GM12864 (cell line): ENCODE measurements at regions not wholly inside any gene's neighbourhood (a gene's known extent, or its start where the extent isn't known, plus 50 kb on each side); places are given as distances from the start of the nearest gene placed in this dataset.

ENCODE experiments used
- DNase-seq: peaks from one replicate; pipeline ENCODE4 v3.0.0-alpha.2; 2011; ENCODE audit warnings: low read depth
- H3K4me3 ChIP-seq: 2 replicates; pipeline ENCODE4 v1.5.1; 2011; ENCODE audit warnings: mild to moderate bottlenecking, low read depth, low read length, control low read depth
- TF ChIP-seq, protein P1 (sequence below): IDR thresholded peaks from 2 replicates; pipeline ENCODE4 v1.5.1; 2011; ENCODE audit warnings: low read depth, mild to moderate bottlenecking, moderate library complexity, low read length, control low read depth, inconsistent platforms; ENCODE audit errors: missing control alignments

DNA sequence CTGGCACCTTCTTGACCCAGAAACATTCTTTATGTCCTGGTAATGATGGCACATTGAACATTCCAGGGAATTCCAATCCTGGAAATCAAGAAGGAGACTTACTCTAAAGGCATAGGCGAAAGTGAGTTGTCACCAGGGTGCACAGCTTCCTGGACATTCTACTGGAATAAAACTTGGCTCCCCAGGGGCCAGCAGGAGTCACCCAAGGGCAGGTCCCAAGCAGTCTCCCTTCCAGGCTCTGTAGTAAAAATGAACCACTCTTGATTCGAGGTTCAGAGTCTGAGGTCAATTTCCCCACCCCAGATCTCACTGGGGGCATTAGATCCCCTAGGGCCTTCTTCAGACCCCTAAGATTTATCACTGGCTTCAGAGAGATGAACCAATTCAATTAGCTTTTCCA is 338.7 kb upstream of the GATB start:
- TF ChIP-seq, protein P1, sequence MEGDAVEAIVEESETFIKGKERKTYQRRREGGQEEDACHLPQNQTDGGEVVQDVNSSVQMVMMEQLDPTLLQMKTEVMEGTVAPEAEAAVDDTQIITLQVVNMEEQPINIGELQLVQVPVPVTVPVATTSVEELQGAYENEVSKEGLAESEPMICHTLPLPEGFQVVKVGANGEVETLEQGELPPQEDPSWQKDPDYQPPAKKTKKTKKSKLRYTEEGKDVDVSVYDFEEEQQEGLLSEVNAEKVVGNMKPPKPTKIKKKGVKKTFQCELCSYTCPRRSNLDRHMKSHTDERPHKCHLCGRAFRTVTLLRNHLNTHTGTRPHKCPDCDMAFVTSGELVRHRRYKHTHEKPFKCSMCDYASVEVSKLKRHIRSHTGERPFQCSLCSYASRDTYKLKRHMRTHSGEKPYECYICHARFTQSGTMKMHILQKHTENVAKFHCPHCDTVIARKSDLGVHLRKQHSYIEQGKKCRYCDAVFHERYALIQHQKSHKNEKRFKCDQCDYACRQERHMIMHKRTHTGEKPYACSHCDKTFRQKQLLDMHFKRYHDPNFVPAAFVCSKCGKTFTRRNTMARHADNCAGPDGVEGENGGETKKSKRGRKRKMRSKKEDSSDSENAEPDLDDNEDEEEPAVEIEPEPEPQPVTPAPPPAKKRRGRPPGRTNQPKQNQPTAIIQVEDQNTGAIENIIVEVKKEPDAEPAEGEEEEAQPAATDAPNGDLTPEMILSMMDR: no peak
- no peak overlapping the region for H3K4me3 ChIP-seq
- no peak for DNase-seq

DNA sequence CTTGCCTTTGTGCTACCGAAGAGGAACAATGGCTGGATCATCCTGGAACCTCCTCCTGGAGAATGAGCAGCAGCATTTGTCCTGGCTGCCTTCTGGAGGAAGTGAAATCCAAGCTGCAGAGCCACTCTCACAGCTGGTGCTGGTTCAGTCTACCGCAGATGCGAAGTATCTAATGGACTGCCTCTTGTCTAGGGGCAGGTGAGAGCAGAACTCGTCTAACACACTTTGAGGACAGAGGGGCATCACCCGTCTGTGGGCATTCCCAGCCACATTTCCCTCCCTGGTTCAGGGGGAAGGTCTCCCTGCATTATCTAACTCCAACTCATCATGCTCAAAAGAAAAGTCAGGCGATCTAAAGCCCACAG is 338.2 kb upstream of the GATB start:
- no peak for DNase-seq
- H3K4me3 ChIP-seq: no peak overlapping the region
- TF ChIP-seq, protein P1: no peak

DNA sequence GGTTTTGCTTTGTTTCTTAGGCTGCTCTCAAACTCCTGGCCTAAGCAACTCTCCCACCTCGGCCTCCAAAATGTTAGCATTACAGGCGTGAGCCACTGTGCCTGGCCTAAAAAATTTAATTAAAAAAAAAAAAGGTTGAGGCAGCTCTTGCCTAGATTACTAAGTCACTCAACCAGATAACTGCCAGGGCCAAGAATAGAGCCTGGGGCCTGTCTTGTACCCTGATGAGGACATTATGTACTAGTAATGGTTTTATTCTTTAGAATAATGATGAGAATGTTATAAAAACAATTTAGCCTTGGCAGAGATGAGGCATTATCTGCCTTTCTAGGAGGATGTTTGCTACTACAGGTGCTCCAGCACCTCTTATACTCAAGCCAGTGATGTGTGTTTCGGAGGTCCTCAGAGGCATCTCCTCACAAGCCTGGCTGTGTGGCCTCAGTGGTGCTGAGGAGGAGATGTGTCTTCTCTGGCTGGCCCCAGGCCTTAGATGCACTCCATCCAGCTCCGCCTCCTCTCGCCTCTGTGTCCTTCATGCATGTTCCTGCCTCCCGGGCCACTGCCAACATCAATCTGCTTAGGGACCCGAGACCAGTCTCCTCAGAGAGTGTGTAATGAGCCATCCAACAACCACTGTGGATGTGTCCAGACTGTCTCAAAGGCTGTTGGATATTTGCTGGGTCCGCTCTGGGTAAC is 337.7 kb upstream of the GATB start:
- TF ChIP-seq, protein P1: no peak
- no peak overlapping the region for H3K4me3 ChIP-seq
- no peak for DNase-seq

DNA sequence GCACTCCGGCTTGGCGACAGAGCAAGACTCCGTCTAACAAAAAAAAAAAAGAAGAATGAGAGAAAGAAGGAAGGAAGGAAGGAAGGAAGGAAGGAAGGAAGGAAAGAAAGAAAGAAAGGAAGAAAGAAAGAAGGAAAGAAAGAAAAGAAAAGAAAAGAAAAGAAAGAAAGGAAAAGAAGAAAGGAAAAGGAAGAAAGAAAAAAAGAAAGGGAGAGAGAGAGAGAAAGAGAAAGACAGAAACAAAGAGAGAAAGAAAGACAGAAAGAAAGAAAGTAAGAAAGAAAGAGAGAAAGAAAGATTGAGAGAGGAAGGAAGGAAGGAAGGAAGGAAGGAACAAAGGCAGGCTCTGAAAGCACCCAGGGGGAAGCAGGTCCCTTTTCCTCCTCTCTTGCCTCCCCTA is 336.6 kb upstream of the GATB start:
- TF ChIP-seq, protein P1: no peak
- H3K4me3 ChIP-seq: no peak overlapping the region
- DNase-seq: no peak

DNA sequence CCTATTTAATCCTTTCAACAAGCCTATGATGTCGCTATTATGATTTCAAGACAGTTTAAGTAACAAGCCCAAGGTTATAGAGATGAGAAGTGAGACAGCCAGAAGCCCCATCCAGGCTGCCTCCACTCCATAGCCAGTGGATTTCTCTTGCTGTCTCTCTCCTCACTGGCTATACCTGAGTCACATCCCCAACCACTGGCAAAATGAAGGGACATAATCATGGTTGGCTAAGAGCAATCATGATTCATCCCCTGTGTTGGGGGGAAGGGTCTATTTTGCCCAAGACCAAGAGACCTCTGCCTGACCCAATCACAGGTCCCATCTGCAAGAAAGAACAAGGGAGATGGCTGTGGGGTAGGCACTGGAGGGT is 334.9 kb upstream of the GATB start:
- DNase-seq: no peak
- no peak overlapping the region for H3K4me3 ChIP-seq
- TF ChIP-seq, protein P1: no peak

DNA sequence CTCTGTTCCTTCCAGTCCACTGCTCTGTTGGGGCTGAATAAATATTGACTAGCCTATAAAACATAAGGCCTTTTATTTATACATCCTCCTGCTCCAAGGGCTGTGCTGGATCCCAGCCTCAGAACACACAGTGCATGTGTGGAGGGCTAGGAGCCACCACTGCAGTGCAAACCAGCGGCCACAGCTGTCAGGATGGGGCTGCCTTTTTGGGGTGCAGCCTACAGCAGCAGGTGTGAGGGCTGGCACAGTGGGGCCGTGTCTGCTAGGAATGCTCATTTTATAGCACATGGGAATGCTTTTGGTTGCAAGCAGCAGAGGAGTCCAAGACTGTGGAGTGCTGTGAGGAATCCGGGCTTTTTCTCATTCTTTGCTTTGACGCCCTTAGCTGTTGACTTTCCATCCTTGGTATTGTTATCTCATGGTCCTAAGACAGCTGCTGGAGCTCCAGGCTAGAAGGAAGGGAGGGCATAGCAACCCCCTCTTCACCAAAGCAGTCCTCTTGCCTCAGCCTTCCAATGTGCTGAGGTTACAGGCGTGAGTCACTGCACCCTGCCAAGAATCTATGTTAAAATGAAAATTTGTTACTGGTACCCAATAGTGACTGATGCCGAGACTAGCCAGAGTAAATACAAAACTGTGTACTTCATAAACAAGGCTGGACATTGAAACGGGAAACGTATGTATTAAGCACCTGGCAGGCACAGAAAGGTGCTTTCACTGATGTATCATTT is 334.3 kb upstream of the GATB start:
- TF ChIP-seq, protein P1: no peak
- H3K4me3 ChIP-seq: no peak overlapping the region
- DNase-seq: no peak

DNA sequence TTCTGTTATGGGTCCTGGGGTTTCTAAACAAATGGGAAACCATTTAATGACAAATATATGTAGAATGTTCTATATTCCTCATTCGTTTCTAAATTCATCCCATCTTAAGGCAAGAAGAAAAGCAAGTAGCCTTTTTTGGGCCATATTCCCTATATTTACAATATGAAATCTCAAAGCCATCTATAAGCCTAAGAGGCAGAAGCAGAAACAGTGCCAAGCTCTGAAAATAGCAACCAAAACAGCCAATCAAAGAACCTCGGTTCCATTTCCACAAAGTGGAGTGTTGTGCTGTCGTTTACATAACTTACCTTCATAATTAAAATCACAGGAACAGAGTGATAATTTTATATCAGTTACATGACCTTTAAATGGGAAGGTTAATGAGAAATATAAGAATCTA is 330.6 kb upstream of the GATB start:
- H3K4me3 ChIP-seq: no peak overlapping the region
- no peak for DNase-seq
- TF ChIP-seq, protein P1: no peak
